ENCODE measurements at regions not wholly inside any gene's neighbourhood (a gene's known extent, or its start where the extent isn't known, plus 50 kb on each side); places are given as distances from the start of the nearest gene placed in this dataset.
A peak's percentile ranks its signal among the peaks of the same experiment; 100 is the strongest.

DNA sequence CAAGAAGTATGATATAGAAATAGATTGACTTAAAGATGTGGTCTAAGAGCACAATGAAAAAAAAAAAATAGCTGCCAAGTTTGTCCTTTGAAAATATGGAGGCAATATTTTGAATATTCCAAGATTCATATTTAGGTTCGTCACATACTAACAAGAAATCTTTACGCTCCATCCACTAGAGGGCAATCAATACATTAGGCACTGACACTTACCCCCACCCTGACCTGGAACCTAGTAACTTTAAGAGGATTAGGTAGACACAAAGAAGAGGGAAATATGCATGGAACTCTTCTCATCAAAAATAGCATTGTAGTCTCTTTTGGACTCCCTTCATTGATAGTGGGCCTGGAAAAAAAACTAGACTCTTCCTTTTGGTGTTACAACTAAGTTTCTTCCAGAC, 1108.1 kb downstream of the PCDH19 start:
- TF ChIP-seq, protein P1, sequence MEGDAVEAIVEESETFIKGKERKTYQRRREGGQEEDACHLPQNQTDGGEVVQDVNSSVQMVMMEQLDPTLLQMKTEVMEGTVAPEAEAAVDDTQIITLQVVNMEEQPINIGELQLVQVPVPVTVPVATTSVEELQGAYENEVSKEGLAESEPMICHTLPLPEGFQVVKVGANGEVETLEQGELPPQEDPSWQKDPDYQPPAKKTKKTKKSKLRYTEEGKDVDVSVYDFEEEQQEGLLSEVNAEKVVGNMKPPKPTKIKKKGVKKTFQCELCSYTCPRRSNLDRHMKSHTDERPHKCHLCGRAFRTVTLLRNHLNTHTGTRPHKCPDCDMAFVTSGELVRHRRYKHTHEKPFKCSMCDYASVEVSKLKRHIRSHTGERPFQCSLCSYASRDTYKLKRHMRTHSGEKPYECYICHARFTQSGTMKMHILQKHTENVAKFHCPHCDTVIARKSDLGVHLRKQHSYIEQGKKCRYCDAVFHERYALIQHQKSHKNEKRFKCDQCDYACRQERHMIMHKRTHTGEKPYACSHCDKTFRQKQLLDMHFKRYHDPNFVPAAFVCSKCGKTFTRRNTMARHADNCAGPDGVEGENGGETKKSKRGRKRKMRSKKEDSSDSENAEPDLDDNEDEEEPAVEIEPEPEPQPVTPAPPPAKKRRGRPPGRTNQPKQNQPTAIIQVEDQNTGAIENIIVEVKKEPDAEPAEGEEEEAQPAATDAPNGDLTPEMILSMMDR (IDR thresholded peaks at IDR 0.05): peak in 1 of 6 experiments; percentile 23
- no peak for TF ChIP-seq POLR2A (IDR thresholded peaks at IDR 0.05)

Measured in adrenal gland (tissue), 5 donors.